ENCODE measurements at regions not wholly inside any gene's neighbourhood (a gene's known extent, or its start where the extent isn't known, plus 50 kb on each side); places are given as distances from the start of the nearest gene placed in this dataset.

- DNase-seq = no peak
Measured at GRCh38 chr6:37105148-37106050, 64.6 kb upstream of the PIM1 start.

GRCh38 chr6:37106051-37106363, 63.9 kb upstream of the PIM1 start:
- no peak for DNase-seq

DNA sequence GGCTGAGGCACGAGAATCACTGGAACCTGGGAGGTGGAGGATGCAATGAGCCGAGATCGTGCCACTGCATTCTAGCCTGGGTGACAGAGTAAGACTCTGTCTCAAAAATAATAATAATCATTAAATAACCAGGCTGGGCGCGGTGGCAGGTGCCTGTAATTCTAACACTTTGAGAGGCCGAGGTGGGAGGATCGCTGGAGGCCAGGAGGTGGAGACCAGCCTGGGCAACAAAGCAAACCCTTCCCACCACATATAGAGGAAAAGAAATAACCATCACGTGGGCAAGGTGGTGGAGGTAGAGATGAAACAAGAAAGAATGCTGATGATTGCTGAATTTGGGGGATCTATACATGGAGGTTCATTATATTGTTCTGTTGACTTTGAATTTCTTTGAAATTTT, 63.4 kb upstream of the PIM1 start:
- DNase-seq = no peak

GRCh38 chr6:37106982-37107491, 62.9 kb upstream of the PIM1 start:
- no peak for DNase-seq

- DNase-seq = peak; percentile 10
Measured at GRCh38 chr6:37109714-37110499, 60.0 kb upstream of the PIM1 start.

DNA sequence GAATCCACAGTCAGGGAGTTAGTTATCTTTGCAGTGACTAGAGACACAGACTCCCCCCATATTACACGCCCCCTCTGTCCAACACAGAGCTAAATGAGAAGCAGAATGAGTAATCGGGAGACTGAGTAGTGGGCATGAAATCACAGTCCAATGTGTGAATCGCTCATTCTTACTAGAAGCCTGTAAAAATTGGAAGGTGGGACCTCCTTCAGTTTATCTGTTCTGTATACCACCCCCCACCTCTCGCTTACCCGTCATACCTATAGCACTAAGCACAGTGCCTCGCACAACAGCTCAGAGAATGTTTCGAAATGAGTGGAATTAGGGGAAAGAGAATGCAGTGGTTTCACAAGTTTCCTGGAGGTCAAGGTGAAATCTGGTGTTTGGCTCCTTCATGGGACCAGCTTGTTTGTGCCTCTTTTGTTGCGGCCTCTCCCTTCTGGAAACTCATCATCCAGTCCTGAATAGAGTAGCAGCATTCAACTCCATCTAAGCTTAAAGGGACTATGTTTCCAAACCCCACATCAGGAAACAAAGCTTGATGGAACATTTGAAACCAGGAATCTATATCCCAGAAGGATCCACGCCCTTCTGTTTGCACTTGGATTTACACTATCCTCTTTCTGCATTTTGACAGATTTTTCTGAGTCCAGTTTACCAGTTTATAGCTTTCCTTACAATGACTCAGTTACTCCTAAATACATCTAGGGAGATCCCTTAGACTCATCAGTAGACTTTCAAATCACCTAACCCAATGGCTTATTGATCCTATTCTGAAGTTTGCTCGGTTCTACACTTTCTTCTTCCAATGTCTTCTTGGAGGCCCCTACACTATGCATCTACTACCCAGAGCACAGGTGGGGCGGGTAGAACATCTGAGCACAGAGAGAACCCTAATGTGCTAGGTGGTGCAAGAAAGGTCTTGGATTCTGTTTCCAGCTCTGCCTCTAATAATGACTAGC, 59.2 kb upstream of the PIM1 start:
- DNase-seq = no peak

DNA sequence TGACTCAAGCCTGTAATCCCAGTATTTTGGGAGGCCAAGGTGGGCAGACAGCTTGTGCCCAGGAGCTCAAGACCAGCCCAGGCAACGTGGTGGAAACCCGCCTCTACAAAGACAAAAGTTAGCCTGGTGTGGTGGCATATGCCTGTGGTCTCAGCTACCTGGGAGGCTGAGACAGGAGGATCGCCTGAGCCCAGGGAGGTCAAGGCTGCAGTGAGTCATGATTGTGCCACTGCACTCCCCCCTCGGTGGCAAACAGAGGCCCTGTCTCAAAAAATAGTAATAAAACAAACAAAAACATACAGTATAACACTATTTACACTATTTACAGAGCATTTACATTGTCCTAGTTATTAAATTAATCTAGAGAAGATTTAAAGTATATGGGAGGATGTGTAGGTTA, 56.0 kb upstream of the PIM1 start:
- DNase-seq = no peak

DNA sequence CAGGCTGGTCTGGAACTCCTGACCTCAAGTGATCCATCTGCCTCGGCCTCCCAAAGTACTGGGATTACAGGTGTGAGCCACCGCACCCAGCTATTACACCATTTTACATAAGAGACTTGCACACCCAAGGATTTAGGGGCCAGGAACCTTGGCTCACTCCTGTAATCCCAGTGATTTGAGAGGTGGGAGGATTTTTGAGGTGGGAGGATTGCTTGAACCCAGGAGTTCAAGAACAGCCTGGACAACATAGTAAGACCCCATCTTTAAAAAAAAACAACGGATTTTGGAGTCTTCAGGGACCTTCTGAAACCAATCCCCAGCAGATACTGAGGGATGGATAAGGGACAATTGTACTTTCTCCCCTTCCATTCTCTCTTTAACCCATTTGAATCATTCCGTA, 55.3 kb upstream of the PIM1 start:
- DNase-seq = no peak

DNA sequence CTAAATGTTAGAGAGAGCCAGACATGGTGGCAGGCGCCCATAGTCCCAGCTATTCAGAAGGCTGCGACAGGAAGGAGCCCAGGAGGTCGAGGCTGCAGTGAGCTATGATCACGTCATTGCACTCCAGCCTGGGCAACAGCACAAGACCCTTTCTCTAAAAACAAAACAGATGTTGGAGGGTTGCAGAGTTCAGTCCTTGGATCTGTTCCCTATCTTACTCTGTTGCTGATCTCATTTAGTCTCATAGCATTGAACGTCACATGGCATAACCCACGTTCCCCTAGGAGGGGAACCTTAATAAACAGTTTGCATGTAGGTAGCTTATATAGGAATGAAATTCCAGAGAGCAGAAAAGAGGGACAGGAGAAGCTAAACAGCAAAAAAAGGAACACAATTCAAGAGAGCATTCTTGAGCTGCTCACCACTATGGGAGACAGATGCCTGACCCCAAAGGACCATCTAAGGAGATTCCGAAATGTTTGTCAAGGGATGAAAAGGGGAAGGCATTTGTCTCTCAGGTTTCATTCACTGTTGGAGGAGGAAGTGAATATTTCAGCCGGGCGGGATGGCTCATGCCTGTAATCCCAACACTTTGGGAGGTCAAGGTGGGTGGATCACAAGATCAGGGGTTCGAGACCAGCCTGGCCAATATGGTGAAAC, 54.6 kb upstream of the PIM1 start:
- no peak for DNase-seq

- DNase-seq = no peak
Measured at GRCh38 chr6:37116326-37116725, 53.6 kb upstream of the PIM1 start.

- DNase-seq = no peak
Measured at GRCh38 chr6:37119387-37119886, 50.5 kb upstream of the PIM1 start.

All from NCI-H1436 (cell line).